Stimulated activated CD4-positive, alpha-beta T cell treated with anti-CD3 and anti-CD28 coated beads, TNF-alpha, amount 100 ng/mL, for 24 hours (primary cell): ENCODE measurements at regions not wholly inside any gene's neighbourhood (a gene's known extent, or its start where the extent isn't known, plus 50 kb on each side); places are given as distances from the start of the nearest gene placed in this dataset.
"Not testable (repeated sequence)": the region's sequence is repeated elsewhere in the genome, so short reads cannot be mapped to it uniquely, and the experiment has no call there.

Experiments
- DNase-seq, 3 experiments: peaks; one replicate each; pipeline ENCODE4 v3.0.0-alpha.2; 2020; ENCODE audit warnings: low read depth in 3 of 3

DNA sequence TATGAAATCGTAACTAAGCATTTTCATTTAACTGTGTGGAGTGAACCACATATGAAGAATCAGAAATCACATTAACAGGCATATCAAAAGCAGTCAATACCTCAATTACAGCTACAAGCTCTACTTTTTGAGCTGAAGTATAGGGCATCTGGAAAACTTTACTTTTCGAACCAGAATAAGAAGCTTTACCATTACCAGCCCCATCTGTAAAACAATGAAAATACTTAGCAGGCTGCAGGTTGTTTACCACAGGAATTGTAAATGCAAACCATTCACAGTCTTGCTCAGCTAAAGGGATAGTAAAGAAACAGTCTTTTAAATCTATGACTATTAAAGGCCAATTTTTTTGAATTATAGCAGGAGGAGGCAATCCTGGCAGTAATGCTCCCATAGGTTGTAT lies 565.6 kb upstream of the MBL2 start:
- DNase-seq: not testable (repeated sequence)

DNA sequence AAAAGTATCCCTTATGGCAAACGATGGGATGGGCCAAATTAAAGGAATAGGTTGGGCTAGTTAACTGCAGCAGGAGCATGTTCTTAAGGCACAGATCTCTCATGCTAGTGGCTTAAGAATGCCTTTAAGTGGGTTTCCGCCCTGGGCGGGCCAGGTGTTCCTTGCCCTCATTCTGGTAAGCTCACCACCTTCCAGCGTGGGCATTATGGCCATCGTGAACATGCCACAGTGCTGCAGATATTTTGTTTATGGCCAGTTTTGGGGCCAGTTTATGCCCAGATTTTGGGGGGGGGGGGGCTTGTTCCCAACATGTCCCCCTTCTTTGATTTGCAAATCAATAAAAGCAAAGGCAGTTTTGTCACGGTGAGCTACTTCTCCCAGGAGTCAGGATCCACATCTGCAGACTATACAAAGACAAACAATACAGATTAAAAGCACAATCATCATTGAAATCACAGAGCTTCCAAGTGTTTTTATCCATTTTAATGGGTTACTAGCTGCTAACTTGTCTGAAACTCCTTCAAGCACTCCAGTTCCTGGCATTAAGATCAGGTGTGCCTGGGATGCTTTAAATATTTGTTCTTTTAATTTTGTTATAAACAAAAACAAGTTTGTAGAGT lies 563.3 kb upstream of the MBL2 start:
- DNase-seq: not testable (repeated sequence)

DNA sequence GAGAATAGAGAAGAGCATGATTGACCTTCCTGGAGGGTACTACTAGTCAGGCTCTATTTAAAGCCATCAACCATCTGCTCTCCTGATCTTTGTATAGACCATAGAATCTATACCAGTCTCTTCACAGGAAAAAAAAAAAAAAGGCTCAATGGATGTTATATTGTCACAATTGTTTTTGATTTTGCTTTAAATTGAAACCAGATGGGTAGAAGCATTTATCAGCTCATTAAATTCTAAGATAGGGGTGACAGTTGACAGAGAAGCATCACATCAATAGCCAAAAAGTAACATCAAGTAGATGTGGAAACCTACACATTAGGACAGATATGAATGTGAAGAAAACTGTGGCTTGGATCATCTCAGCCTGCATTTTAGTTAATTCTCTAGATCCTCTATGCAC lies 558.9 kb upstream of the MBL2 start:
- no peak for DNase-seq

DNA sequence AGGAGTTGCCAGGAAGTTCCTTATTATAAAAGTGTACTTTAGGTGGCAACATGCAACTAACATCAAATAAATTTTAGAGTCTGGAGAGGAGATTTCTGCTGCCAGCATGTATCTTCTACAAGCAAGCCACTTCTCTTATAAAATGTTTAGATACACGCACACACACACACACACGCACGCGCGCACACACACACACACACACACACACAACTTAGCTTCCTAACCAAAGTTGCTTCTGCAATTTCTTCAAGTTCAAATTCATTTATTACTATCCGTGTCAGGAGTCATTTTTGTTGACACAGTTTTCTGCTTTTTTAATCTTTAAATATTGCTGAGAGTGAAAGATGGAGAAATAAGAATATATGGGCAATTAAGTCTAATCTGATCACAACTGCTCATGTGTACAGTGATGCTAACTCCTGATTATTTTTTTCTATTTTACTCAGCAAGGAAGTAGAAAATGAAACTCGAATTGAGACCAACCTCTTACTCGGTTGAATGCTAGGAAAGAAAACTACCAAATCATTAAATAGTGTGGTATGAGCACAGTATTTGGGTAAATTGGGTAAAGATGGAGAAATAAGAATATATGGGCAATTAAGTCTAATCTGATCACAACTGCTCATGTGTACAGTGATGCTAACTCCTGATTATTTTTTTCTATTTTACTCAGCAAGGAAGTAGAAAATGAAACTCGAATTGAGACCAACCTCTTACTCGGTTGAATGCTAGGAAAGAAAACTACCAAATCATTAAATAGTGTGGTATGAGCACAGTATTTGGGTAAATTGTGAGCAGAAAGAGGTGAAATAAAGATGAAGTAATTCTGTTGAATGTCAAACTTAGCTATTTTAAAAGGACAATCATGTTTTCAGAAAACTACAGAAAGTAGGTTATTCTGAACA lies 554.1 kb upstream of the MBL2 start:
- DNase-seq: not testable (repeated sequence)

GRCh38 chr10:53325066-53325465 lies 552.5 kb upstream of the MBL2 start:
- no peak for DNase-seq

- DNase-seq: no peak
Measured at GRCh38 chr10:53315709-53316108, 543.1 kb upstream of the MBL2 start.

- no peak for DNase-seq
Measured at GRCh38 chr10:53314876-53315275, 542.3 kb upstream of the MBL2 start.

DNA sequence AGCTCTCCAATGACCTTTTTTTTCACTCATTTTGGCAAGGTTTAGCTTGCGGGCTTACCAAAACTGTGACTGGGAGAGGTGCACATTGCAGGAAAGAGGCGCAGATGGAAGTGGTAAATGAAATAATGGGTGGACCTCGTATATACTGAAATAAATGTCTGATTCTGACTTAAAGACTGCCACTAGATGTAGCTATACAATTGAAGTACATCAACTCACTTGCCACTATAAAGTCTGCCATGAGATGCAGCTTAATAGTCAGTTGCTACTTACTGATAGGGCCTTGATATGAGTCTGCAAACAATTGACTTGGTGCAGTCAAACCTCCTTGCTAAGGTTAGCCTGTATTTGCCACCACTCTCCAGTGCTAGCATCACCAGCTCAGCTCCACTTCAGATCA lies 525.9 kb upstream of the MBL2 start:
- no peak for DNase-seq

DNA sequence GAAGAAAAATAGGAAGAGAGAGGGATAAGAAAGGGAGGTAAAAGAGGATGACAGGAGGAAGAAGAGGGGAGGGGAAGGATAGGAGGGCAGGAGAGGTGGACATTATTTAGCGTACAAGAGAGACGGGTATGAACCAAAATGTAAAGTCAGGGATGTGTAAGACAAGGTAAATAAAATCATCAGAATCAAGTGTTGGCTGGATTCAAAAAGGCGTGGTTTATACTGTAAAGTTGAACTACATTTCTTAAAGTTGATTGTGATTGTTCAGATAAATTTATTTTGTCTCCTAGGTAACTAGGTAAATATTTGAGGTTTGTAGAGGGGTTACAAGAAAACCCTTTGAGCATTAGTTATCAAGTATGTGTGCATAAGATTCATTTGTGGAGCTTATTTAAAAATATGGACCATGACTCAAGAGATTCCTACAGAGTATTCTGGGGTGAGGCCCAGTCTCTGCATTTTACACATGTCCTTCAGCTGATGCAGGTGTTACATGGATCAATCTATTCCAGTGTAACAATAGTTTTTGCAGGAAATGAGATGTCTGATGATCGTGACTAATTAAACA lies 512.1 kb upstream of the MBL2 start:
- no peak for DNase-seq

DNA sequence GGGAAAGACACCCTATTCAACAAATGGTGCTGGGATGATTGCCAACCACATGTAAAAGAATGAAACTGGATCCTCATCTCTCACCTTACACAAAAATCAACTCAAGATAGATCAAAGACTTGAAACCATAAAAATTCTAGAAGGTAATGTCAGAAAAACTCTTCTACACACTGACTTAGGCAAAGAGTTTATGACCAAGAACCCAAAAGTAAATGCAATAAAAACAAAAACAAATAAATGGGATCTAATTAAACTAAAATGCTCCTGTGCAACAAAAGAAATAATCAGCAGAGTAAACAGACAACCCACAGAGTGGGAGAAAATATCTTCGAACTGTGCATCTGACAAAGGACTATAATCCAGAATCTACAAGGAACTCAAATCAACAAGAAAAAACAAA lies 504.2 kb upstream of the MBL2 start:
- no peak for DNase-seq

DNA sequence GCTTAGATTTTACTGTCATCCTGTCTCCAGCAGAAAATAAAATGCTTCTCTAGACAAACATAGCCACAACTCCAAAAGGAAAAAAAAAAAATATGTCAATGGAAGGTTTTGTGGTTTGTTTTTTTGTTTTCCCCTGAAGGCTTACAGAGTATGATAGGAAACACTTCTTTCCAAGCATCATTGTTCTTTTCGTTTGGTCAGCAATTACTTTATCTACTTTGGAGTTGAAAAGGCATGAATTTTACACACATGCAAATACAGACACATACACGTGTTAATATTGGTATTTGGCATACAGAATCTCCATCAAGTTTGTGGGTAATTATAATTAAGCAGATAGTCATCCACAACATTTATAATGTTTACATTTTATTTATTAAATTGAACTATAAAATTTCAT lies 496.9 kb upstream of the MBL2 start:
- no peak for DNase-seq

DNA sequence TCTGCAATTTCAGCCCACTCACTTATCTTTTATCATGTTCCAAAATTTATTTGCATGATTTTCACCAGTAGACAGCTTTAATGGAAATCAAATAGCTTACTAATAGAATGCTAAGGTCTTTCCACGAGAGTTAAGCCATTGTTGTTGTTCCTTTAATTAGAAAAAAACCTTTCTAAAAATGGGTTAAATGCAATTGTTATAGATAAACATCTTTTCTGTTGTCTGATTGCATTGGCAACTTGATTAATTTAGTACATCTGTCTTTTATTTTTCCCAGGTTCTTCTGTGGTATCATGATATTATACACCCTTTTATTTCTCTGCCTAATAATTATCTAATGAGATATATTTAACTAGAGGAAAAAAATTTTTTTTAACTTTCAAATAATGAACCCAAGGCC lies 487.6 kb upstream of the MBL2 start:
- no peak for DNase-seq

- DNase-seq: no peak
Measured at GRCh38 chr10:53256623-53257022, 484.0 kb upstream of the MBL2 start.

- DNase-seq: no peak
Measured at GRCh38 chr10:53255661-53256205, 483.1 kb upstream of the MBL2 start.

DNA sequence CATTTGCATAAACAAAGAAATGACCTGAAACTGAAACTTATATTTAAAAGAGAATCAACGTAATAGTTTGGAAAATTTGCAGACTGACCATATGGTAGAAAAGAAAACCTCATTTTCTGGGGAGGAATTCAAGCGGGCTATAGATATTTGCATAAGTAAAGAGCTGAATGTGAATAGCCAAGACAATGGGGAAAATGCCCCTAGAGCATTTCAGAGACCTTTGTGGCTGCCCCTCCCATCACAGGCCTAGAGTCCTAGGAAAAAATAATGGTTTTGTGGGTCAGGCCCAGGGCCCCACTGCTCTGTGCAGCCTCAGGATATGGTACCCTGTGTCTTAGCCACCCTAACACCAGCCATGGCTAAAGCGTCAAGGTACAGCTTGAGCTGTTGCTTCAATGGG lies 480.6 kb upstream of the MBL2 start:
- DNase-seq: no peak

GRCh38 chr10:53239873-53240272 lies 467.3 kb upstream of the MBL2 start:
- no peak for DNase-seq

GRCh38 chr10:53236941-53237340 lies 464.4 kb upstream of the MBL2 start:
- no peak for DNase-seq

DNA sequence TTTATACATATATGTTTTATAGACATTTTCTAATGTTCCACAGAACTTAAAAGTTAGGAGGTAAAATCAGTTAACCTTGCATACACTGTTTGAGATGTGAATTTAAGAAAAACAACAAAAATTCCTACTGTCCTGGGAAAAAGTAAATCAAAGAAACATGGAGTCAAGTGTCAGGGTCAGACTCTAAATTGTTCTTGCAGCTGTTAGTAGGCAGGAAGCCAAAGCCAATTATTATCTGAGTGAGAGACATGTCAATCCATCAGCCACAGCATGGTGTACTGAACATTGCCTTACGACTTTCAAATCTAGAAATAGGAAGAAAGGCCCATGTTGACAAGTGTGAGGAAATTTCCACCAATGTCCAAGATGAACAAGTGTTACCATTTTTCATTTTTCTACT lies 461.2 kb upstream of the MBL2 start:
- DNase-seq: no peak

GRCh38 chr10:53230651-53231050 lies 458.1 kb upstream of the MBL2 start:
- DNase-seq: no peak

- no peak for DNase-seq
Measured at GRCh38 chr10:53223851-53224250, 451.3 kb upstream of the MBL2 start.

GRCh38 chr10:53222806-53223205 lies 450.2 kb upstream of the MBL2 start:
- DNase-seq: no peak

DNA sequence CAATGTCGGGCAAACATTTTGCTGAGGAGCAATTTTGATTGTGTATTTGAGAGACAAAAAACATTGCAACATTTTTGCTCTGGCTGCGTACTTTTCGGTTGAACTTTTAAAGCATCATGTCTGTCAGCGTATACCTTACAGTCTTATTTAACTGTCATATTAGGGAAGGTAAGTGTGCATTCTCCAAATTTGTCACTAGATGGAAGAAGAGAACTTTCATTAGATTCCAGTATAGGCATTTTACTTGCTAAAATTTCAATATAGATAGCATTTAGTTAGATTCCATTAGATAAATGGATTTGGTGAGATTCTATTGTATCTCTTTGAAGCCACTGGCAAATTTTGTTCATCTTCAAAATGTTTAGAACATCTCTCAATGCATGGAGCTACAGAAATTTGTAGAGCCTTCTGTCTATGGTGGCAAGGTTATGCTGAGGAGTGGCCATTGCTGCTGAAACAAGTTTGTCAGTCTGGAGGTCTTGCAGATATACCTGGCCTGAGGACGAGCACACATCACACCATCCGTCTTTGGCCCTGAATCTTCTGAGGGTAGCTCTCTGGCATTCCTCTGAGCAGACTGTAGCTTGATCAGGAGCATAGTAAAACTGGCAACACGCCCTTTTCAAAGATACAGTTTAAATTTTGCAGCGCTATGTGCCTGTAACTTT lies 437.5 kb upstream of the MBL2 start:
- DNase-seq: no peak
